GM12878 (cell line): ENCODE measurements at regions not wholly inside any gene's neighbourhood (a gene's known extent, or its start where the extent isn't known, plus 50 kb on each side); places are given as distances from the start of the nearest gene placed in this dataset.

Experiments
- ATAC-seq: fragments of 200-7000 bp; cut with Tn5 transposase; 3 replicates; pipeline ENCODE4 v1.9.1; 2020; ENCODE audit warnings: mild to moderate bottlenecking, moderate library complexity
- BruUV-seq: library from RNA; stranded (reverse); fragments of 400-500 nt; replicated peaks from 2 replicates; lab custom pipeline; 2021; lab: Mats Ljungman, UMichigan
- CTCF ChIA-PET: fragments of 300-600 bp; sonication (Branson Sonifier 250); formaldehyde crosslinking; extraction: SDS; loops from one replicate; lab custom pipeline; 2021; ENCODE audit warnings: inconsistent platforms; lab: Yijun Ruan, JAX
- POLR2A ChIA-PET: fragments of 350-600 bp; formaldehyde crosslinking; extraction: SDS; loops from one replicate; lab custom pipeline; 2021; ENCODE audit warnings: inconsistent platforms; lab: Charles Lee
- RAD21 ChIA-PET: fragments of 300-600 bp; sonication (Branson Sonifier 250); formaldehyde crosslinking; loops from one replicate; lab custom pipeline; 2023; ENCODE audit warnings: antibody characterized with exemption; ENCODE audit not compliant: unreplicated experiment; lab: Charles Lee
- SMC1A ChIA-PET: fragments of 300-600 bp; sonication (Branson Sonifier 250); formaldehyde crosslinking; loops from one replicate; lab custom pipeline; 2023; ENCODE audit not compliant: unreplicated experiment, uncharacterized antibody; lab: Charles Lee
- DNase-seq: peaks from one replicate; pipeline ENCODE4 v3.0.0-alpha.2; 2011; ENCODE audit warnings: low read depth, low spot score
- FAIRE-seq: peaks from 3 replicates; lab custom pipeline; 2011; peaks lifted over from hg19 to GRCh38; lab: Jason Lieb, UNC
- H2AFZ ChIP-seq: 2 replicates; pipeline ENCODE4 v1.6.0; 2011; ENCODE audit warnings: low read depth, low read length, control low read depth; ENCODE audit not compliant: control insufficient read depth
- H3K27ac ChIP-seq: 2 replicates; pipeline ENCODE4 v1.5.1; 2011; ENCODE audit warnings: control low read depth; ENCODE audit not compliant: control insufficient read depth, insufficient read depth
- H3K27me3 ChIP-seq, 2 experiments: replicated peaks in 1 of 2; 2 replicates each; pipeline versions ENCODE4 v1.6.0 to v1.6.1; 2011; ENCODE audit warnings: low read length in 1 of 2; ENCODE audit not compliant: control insufficient read depth in 2 of 2, insufficient read depth in 2 of 2
- H3K36me3 ChIP-seq, 2 experiments: 2 replicates each; pipeline ENCODE4 v1.5.1; 2011; ENCODE audit warnings: low read length in 1 of 2; ENCODE audit not compliant: control insufficient read depth in 2 of 2, insufficient read depth in 2 of 2
- H3K4me1 ChIP-seq: 2 replicates; pipeline ENCODE4 v1.6.1; 2011; ENCODE audit warnings: mild to moderate bottlenecking, low read length, moderate library complexity, mixed read lengths; ENCODE audit not compliant: control insufficient read depth, insufficient read depth
- H3K4me2 ChIP-seq: 2 replicates; pipeline ENCODE4 v1.6.0; 2011; ENCODE audit warnings: control low read depth; ENCODE audit not compliant: control insufficient read depth, insufficient read depth
- H3K4me3 ChIP-seq: fragments of 200-600 bp; sonication (generic); 2 replicates; pipeline ENCODE4 v1.5.1; 2016
- H3K79me2 ChIP-seq: 2 replicates; pipeline ENCODE4 v1.6.0; 2011; ENCODE audit warnings: low read length; ENCODE audit not compliant: control insufficient read depth, insufficient read depth
- H3K9ac ChIP-seq: 2 replicates; pipeline ENCODE4 v1.8.0; 2011; ENCODE audit warnings: low read length, control low read depth, mixed read lengths; ENCODE audit not compliant: control insufficient read depth, insufficient read depth
- H3K9me3 ChIP-seq: replicated peaks from 3 replicates; pipeline ENCODE4 v1.5.1; 2011; ENCODE audit warnings: mild to moderate bottlenecking, low read length; ENCODE audit not compliant: control insufficient read depth, insufficient read depth
- H4K20me1 ChIP-seq: 2 replicates; pipeline ENCODE4 v1.6.0; 2011; ENCODE audit not compliant: control insufficient read depth, insufficient read depth
- BHLHE40 ChIP-seq, 2 experiments: fragments of 450-650 bp in 1 of 2; IDR thresholded peaks; 2 replicates each; pipeline ENCODE4 v1.6.1; 2011 to 2017; ENCODE audit warnings: low read depth in 2 of 2, borderline replicate concordance in 1 of 2, improper control_type of control experiment in 1 of 2, low read length in 1 of 2, mild to moderate bottlenecking in 1 of 2
- BRCA1 ChIP-seq: IDR thresholded peaks from 2 replicates; pipeline ENCODE4 v1.6.1; 2011; ENCODE audit warnings: low read depth, low read length, improper control_type of control experiment
- EGR1 ChIP-seq, 2 experiments: IDR thresholded peaks; 1 replicate in 1 of 2; 2 replicates in 1 of 2; pipeline ENCODE4 v1.6.1; 2011 to 2012; ENCODE audit warnings: low read depth in 2 of 2, low read length in 2 of 2, borderline replicate concordance in 1 of 2, mild to moderate bottlenecking in 1 of 2, moderate library complexity in 1 of 2
- HDAC6 ChIP-seq: fragments of 200-600 bp; sonication (generic); IDR thresholded peaks from one replicate; pipeline ENCODE4 v1.8.0; 2017; ENCODE audit warnings: antibody characterized with exemption; ENCODE audit not compliant: unreplicated experiment
- KDM1A ChIP-seq: fragments of 200-600 bp; sonication (generic); IDR thresholded peaks from 2 replicates; pipeline ENCODE4 v1.6.1; 2016; ENCODE audit warnings: borderline replicate concordance
- MAX ChIP-seq: IDR thresholded peaks from 2 replicates; pipeline ENCODE4 v1.6.1; 2012; ENCODE audit warnings: low read depth, low read length, improper control_type of control experiment
- MEF2A ChIP-seq: IDR thresholded peaks from 2 replicates; pipeline ENCODE4 v1.6.1; 2011; ENCODE audit warnings: low read depth, mild to moderate bottlenecking, low read length, moderate library complexity; ENCODE audit not compliant: insufficient read depth
- MYB ChIP-seq: fragments of 150-350 bp; IDR thresholded peaks from 2 replicates; pipeline ENCODE4 v1.6.1; 2014; ENCODE audit warnings: mild to moderate bottlenecking, low read depth, low read length, borderline replicate concordance
- NFIC ChIP-seq: IDR thresholded peaks from 2 replicates; pipeline ENCODE4 v1.6.1; 2012; ENCODE audit warnings: low read depth, mild to moderate bottlenecking, inconsistent platforms, low read length, moderate library complexity
- PAX8 ChIP-seq: fragments of 450-650 bp; IDR thresholded peaks from 2 replicates; pipeline ENCODE4 v1.6.1; 2017; ENCODE audit warnings: mild to moderate bottlenecking, moderate library complexity
- PBX3 ChIP-seq: IDR thresholded peaks from 2 replicates; pipeline ENCODE4 v1.6.1; 2011; ENCODE audit warnings: mild to moderate bottlenecking, low read depth, low read length, moderate library complexity; ENCODE audit not compliant: insufficient replicate concordance
- RELA ChIP-seq: fragments of 450-650 bp; IDR thresholded peaks from 2 replicates; pipeline ENCODE4 v1.8.0; 2014; ENCODE audit warnings: borderline replicate concordance; ENCODE audit not compliant: partially characterized antibody
- SUPT20H ChIP-seq: IDR thresholded peaks from 2 replicates; pipeline ENCODE4 v1.6.1; 2011; ENCODE audit warnings: low read depth, mild to moderate bottlenecking, low read length, moderate library complexity, borderline replicate concordance; ENCODE audit not compliant: control insufficient read depth
- ZBED1 ChIP-seq: IDR thresholded peaks from 2 replicates; pipeline ENCODE4 v1.6.1; 2016; ENCODE audit warnings: borderline replicate concordance
- ZNF217 ChIP-seq: fragments of 450-650 bp; IDR thresholded peaks from 2 replicates; pipeline ENCODE4 v1.6.1; 2017; ENCODE audit warnings: antibody characterized with exemption, mild to moderate bottlenecking
- WGBS: methylation state at CpG from one replicate; pipeline ENCODE4 v1.1.6; 2016; ENCODE audit warnings: low lambda C conversion rate; ENCODE audit not compliant: insufficient replicate concordance, insufficient coverage; ENCODE audit errors: missing lambda C conversion rate; 5-methylcytosine and 5-hydroxymethylcytosine counted together
- in situ Hi-C: fragments of 300-500 bp; cut with MboI; formaldehyde crosslinking; loops from 9 replicates; pipeline ENCODE4 v1.14.3; 2018; ENCODE audit warnings: mixed read lengths
- intact Hi-C: fragments of 100-400 bp; cut with micrococcal nuclease; formaldehyde crosslinking; loops from one replicate; pipeline ENCODE4 v1.14.2; 2022; ENCODE audit not compliant: unreplicated experiment
- TF ChIP-seq, protein P1 (sequence below): fragments of 450-650 bp; IDR thresholded peaks from 2 replicates; pipeline ENCODE4 v1.6.1; 2016; ENCODE audit warnings: mild to moderate bottlenecking
- TF ChIP-seq, protein P2 (sequence below): fragments of 450-650 bp; conservative IDR thresholded peaks from 2 replicates; pipeline ENCODE4 v1.6.1; 2017; ENCODE audit warnings: mild to moderate bottlenecking, moderate library complexity
- TF ChIP-seq, protein P3 (sequence below): fragments of 450-650 bp; IDR thresholded peaks from 2 replicates; pipeline ENCODE4 v1.6.1; 2016; ENCODE audit warnings: mild to moderate bottlenecking

GRCh38 chr1:166354406-166354805, 187.6 kb upstream of the FAM78B start:
- in situ Hi-C loops (no loop called here), intact Hi-C loops (no loop called here)
- DNase-seq (no peak), ATAC-seq (no peak), FAIRE-seq (no peak)
- no peaks in the 10 kb centered on the region for H3K79me2 ChIP-seq
- TF ChIP-seq, protein P1, sequence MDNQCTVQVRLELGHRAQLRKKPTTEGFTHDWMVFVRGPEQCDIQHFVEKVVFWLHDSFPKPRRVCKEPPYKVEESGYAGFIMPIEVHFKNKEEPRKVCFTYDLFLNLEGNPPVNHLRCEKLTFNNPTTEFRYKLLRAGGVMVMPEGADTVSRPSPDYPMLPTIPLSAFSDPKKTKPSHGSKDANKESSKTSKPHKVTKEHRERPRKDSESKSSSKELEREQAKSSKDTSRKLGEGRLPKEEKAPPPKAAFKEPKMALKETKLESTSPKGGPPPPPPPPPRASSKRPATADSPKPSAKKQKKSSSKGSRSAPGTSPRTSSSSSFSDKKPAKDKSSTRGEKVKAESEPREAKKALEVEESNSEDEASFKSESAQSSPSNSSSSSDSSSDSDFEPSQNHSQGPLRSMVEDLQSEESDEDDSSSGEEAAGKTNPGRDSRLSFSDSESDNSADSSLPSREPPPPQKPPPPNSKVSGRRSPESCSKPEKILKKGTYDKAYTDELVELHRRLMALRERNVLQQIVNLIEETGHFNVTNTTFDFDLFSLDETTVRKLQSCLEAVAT = no peak
- TF ChIP-seq, protein P2, sequence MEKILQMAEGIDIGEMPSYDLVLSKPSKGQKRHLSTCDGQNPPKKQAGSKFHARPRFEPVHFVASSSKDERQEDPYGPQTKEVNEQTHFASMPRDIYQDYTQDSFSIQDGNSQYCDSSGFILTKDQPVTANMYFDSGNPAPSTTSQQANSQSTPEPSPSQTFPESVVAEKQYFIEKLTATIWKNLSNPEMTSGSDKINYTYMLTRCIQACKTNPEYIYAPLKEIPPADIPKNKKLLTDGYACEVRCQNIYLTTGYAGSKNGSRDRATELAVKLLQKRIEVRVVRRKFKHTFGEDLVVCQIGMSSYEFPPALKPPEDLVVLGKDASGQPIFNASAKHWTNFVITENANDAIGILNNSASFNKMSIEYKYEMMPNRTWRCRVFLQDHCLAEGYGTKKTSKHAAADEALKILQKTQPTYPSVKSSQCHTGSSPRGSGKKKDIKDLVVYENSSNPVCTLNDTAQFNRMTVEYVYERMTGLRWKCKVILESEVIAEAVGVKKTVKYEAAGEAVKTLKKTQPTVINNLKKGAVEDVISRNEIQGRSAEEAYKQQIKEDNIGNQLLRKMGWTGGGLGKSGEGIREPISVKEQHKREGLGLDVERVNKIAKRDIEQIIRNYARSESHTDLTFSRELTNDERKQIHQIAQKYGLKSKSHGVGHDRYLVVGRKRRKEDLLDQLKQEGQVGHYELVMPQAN = no peak
- TF ChIP-seq PAX8 = no peak
- TF ChIP-seq SUPT20H = no peak
- TF ChIP-seq PBX3 = no peak
- no peak for TF ChIP-seq MEF2A
- no peak for TF ChIP-seq RELA
- TF ChIP-seq ZNF217 = no peak
- TF ChIP-seq, protein P3, sequence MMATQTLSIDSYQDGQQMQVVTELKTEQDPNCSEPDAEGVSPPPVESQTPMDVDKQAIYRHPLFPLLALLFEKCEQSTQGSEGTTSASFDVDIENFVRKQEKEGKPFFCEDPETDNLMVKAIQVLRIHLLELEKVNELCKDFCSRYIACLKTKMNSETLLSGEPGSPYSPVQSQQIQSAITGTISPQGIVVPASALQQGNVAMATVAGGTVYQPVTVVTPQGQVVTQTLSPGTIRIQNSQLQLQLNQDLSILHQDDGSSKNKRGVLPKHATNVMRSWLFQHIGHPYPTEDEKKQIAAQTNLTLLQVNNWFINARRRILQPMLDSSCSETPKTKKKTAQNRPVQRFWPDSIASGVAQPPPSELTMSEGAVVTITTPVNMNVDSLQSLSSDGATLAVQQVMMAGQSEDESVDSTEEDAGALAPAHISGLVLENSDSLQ = no peak
- TF ChIP-seq MAX = no peak
- no peak for TF ChIP-seq ZBED1
- TF ChIP-seq HDAC6 = no peak
- TF ChIP-seq NFIC = no peak
- no peak for TF ChIP-seq BRCA1
- TF ChIP-seq BHLHE40 (IDR thresholded peaks at IDR 0.05; ENCODE audit: borderline replicate concordance in 1 of 2, low read depth in 2 of 2, low read length in 1 of 2) = no peak
- no peak for TF ChIP-seq KDM1A
- no peak for TF ChIP-seq EGR1 (IDR thresholded peaks at IDR 0.05; ENCODE audit: borderline replicate concordance in 1 of 2, low read depth in 2 of 2, low read length in 2 of 2)
- no peak for TF ChIP-seq MYB
- no peak overlapping the region for H2AFZ ChIP-seq
- no peaks in the 10 kb centered on the region for H4K20me1 ChIP-seq
- H3K4me3 ChIP-seq = no peak overlapping the region
- no peaks in the 10 kb centered on the region for H3K4me1 ChIP-seq
- no peaks in the 10 kb centered on the region for H3K9me3 ChIP-seq
- ChIA-PET CTCF (no interaction called here), SMC1A (interaction anchor here (1.2 kb wide), 1 partner anchor 64 kb away, joined by 3 read pairs; no protein-coding TSS in a partner anchor), RAD21 (no interaction called here), POLR2A (no interaction called here)
- no peak overlapping the region for H3K9ac ChIP-seq
- H3K27me3 ChIP-seq = no peaks in the 10 kb centered on the region
- H3K36me3 ChIP-seq = no peaks in the 10 kb centered on the region
- no TSS peak for BruUV-seq
- no peak overlapping the region for H3K4me2 ChIP-seq
- 30% methylated on average over 4 of the region's 4 CpGs for WGBS
- H3K27ac ChIP-seq = no peak overlapping the region
